MCF 10A (cell line): ENCODE measurements at regions not wholly inside any gene's neighbourhood (a gene's known extent, or its start where the extent isn't known, plus 50 kb on each side); places are given as distances from the start of the nearest gene placed in this dataset.

ENCODE experiments used
- BruUV-seq: library from RNA; stranded (reverse); fragments of 400-500 nt; replicated peaks from 2 replicates; lab custom pipeline; 2021; lab: Mats Ljungman, UMichigan
- CTCF ChIA-PET: fragments of 300-600 bp; sonication (Branson Sonifier 250); formaldehyde crosslinking; extraction: SDS; loops from one replicate; lab custom pipeline; 2021; ENCODE audit warnings: antibody characterized with exemption, inconsistent platforms; lab: Yijun Ruan, JAX
- POLR2A ChIA-PET: fragments of 300-600, 350-650 bp; sonication (Branson Sonifier 250); formaldehyde crosslinking; extraction: SDS; loops from one replicate; lab custom pipeline; 2020; ENCODE audit warnings: antibody characterized with exemption, inconsistent platforms; lab: Yijun Ruan, JAX
- DNase-seq: peaks from one replicate; pipeline ENCODE4 v3.0.0-alpha.2; 2018; ENCODE audit not compliant: unreplicated experiment
- H3K27ac Mint-ChIP-seq: one replicate; pipeline ENCODE4 v1.8.0; 2022; ENCODE audit warnings: mild to moderate bottlenecking, low read depth, mixed read lengths; ENCODE audit not compliant: unreplicated experiment
- H3K27me3 Mint-ChIP-seq: one replicate; pipeline ENCODE4 v1.8.0; 2022; ENCODE audit warnings: mixed read lengths; ENCODE audit not compliant: insufficient read depth, unreplicated experiment
- H3K36me3 Mint-ChIP-seq: one replicate; pipeline ENCODE4 v1.8.0; 2022; ENCODE audit warnings: mild to moderate bottlenecking, moderate library complexity, mixed read lengths; ENCODE audit not compliant: insufficient read depth, unreplicated experiment
- H3K4me1 Mint-ChIP-seq: one replicate; pipeline ENCODE4 v1.8.0; 2022; ENCODE audit warnings: mixed read lengths; ENCODE audit not compliant: insufficient read depth, unreplicated experiment
- H3K4me3 Mint-ChIP-seq: one replicate; pipeline ENCODE4 v1.8.0; 2022; ENCODE audit warnings: mild to moderate bottlenecking, moderate library complexity, mixed read lengths; ENCODE audit not compliant: unreplicated experiment
- H3K9me3 Mint-ChIP-seq: one replicate; pipeline ENCODE4 v1.8.0; 2022; ENCODE audit warnings: mixed read lengths; ENCODE audit not compliant: unreplicated experiment
- CTCF ChIP-seq: fragments of 200-600 bp; IDR thresholded peaks from one replicate; pipeline ENCODE4 v1.8.0; 2022; ENCODE audit warnings: antibody characterized with exemption, mild to moderate bottlenecking; ENCODE audit not compliant: unreplicated experiment
- intact Hi-C: fragments of 100-400 bp; cut with micrococcal nuclease; formaldehyde crosslinking; loops from 2 replicates; pipeline ENCODE4 v1.14.1; 2022

GRCh38 chr10:61558188-61558587 lies 104.5 kb upstream of the CABCOCO1 start:
- no peak overlapping the region for H3K27ac Mint-ChIP-seq
- ChIA-PET CTCF (interaction anchor here (0.7 kb wide), 1 partner anchor 560 kb away, joined by 3 read pairs; no protein-coding TSS in a partner anchor), POLR2A (no interaction called here)
- no peak overlapping the region for H3K4me3 Mint-ChIP-seq
- no peaks in the 10 kb centered on the region for H3K36me3 Mint-ChIP-seq
- DNase-seq: no peak
- H3K27me3 Mint-ChIP-seq: no peaks in the 10 kb centered on the region
- intact Hi-C loops: no loop called here
- no peak for TF ChIP-seq CTCF
- no peaks in the 10 kb centered on the region for H3K4me1 Mint-ChIP-seq
- no peaks in the 10 kb centered on the region for H3K9me3 Mint-ChIP-seq
- no TSS peak for BruUV-seq

GRCh38 chr10:61554925-61555324 lies 101.7 kb upstream of the TMEM26 start:
- POLR2A ChIA-PET: interaction anchor here (0.9 kb wide), 1 partner anchor 11 kb away, joined by 5 read pairs; no protein-coding TSS in a partner anchor
- intact Hi-C loops: no loop called here
- H3K4me1 Mint-ChIP-seq: no peaks in the 10 kb centered on the region
- CTCF ChIA-PET: interaction anchor here (0.6 kb wide), 1 partner anchor 93 kb away, joined by 3 read pairs; no protein-coding TSS in a partner anchor
- no peaks in the 10 kb centered on the region for H3K27me3 Mint-ChIP-seq
- DNase-seq: peak; percentile 34
- no TSS peak for BruUV-seq
- H3K9me3 Mint-ChIP-seq: no peaks in the 10 kb centered on the region
- no peak for TF ChIP-seq CTCF
- H3K36me3 Mint-ChIP-seq: no peaks in the 10 kb centered on the region
- H3K27ac Mint-ChIP-seq: no peak overlapping the region
- H3K4me3 Mint-ChIP-seq: no peak overlapping the region

- DNase-seq: no peak
- H3K9me3 Mint-ChIP-seq: no peaks in the 10 kb centered on the region
- intact Hi-C loops: no loop called here
- BruUV-seq: no TSS peak
- no peaks in the 10 kb centered on the region for H3K27me3 Mint-ChIP-seq
- H3K4me1 Mint-ChIP-seq: no peaks in the 10 kb centered on the region
- no peaks in the 10 kb centered on the region for H3K36me3 Mint-ChIP-seq
- no peak overlapping the region for H3K4me3 Mint-ChIP-seq
- no peak overlapping the region for H3K27ac Mint-ChIP-seq
- CTCF ChIA-PET: no interaction called here
- POLR2A ChIA-PET: no interaction called here
- no peak for TF ChIP-seq CTCF
These were observed 96.7 kb upstream of the TMEM26 start for GRCh38 chr10:61549861-61550260.

- ChIA-PET CTCF (no interaction called here), POLR2A (interaction anchor here (0.8 kb wide), 1 partner anchor 19 kb away, joined by 4 read pairs; no protein-coding TSS in a partner anchor)
- no peaks in the 10 kb centered on the region for H3K9me3 Mint-ChIP-seq
- BruUV-seq: no TSS peak
- no peak for DNase-seq
- H3K27me3 Mint-ChIP-seq: no peaks in the 10 kb centered on the region
- H3K4me3 Mint-ChIP-seq: no peak overlapping the region
- intact Hi-C loops: no loop called here
- no peaks in the 10 kb centered on the region for H3K36me3 Mint-ChIP-seq
- H3K4me1 Mint-ChIP-seq: no peaks in the 10 kb centered on the region
- H3K27ac Mint-ChIP-seq: no peak overlapping the region
- TF ChIP-seq CTCF: no peak
These were observed 95.2 kb upstream of the TMEM26 start for GRCh38 chr10:61548364-61548763.
